GM21737 (cell line): ENCODE measurements at regions not wholly inside any gene's neighbourhood (a gene's known extent, or its start where the extent isn't known, plus 50 kb on each side); places are given as distances from the start of the nearest gene placed in this dataset.

ENCODE experiments used
- ATAC-seq: cut with Tn5 transposase; IDR thresholded peaks from one replicate; pipeline ENCODE4 v1.9.1; 2021; ENCODE audit warnings: mild to moderate bottlenecking, moderate library complexity; ENCODE audit not compliant: unreplicated experiment

- no peak for ATAC-seq
Measured at GRCh38 chr6:122524056-122524455, 52.4 kb upstream of the SERINC1 start.

- peak; percentile 94 for ATAC-seq
Measured at GRCh38 chr6:122530440-122531046, 58.9 kb upstream of the SERINC1 start.

DNA sequence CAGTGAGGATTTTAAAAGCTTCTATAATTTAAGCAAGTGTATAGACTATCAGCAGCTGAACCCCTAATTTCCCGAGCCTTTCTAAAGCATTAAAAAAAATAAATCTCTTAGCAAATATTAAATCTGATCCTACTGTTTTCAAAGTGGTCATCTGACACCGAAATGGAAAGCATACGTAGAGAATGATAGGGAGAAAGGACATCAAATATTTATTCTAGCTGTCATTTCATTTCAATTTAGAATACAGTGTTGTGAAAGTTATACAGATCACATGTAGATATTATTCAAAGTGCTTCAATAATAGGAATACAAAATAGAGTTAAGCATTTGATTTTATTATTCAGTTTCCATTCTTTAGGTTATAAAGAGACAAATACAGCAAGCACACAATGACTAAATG is 61.9 kb upstream of the PKIB start:
- ATAC-seq, result no peak

GRCh38 chr6:122548820-122549219 is 61.4 kb upstream of the PKIB start:
- no peak for ATAC-seq

DNA sequence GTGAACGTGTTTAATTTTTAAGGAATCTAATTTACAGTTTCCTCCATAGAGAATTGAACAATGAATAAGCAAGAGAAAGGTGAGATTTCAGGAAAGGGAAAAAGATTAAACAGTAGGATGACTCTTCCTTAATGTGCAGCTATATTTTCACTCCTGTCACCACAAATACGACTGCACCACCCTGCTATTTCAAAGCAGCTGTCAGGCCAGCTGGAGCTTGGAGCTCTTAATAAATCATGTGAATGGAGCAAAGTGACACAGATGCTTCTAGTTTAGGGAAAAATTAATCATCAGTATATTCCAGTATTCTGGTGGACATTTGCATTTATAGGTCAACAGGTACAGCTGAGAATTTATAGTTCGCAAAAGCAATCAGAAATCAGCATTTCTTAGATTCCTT is 56.5 kb upstream of the PKIB start:
- no peak for ATAC-seq

- ATAC-seq, result no peak
Measured at GRCh38 chr6:122555561-122555960, 54.6 kb upstream of the PKIB start.

DNA sequence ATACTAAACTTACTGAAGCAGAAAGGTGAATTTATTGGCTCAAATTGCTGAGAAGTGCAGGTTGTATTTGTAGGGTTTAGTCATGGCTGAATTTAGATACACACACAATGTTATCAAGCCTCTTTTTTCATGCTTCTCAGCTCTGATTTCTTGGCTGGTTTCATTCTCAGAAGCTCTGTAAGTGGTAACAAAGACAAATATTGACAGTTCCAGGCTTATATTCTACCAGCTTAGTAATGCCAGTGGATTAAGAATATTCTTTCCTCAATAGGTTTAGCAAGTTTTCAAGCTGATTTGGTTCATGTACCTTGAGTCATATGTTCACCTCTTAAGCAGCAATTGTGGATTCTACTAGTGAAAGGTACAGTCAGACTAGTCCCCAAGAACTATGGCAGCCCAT is 52.1 kb upstream of the PKIB start:
- no peak for ATAC-seq
